Activated CD8-positive, alpha-beta T cell treated with anti-CD3 and anti-CD28 coated beads for 36 hours (primary cell): ENCODE measurements at regions not wholly inside any gene's neighbourhood (a gene's known extent, or its start where the extent isn't known, plus 50 kb on each side); places are given as distances from the start of the nearest gene placed in this dataset.

Experiments used
- ATAC-seq: fragments of 200-7000 bp; cut with Tn5 transposase; one replicate; pipeline ENCODE4 v1.10.0; 2021; ENCODE audit warnings: mild to moderate bottlenecking, moderate library complexity
- CTCF ChIA-PET: fragments of 350-600 bp; sonication (Branson Sonifier 250); formaldehyde crosslinking; loops from one replicate; lab custom pipeline; 2021; ENCODE audit warnings: antibody characterized with exemption; lab: Charles Lee
- POLR2A ChIA-PET: fragments of 350-600 bp; sonication (Branson Sonifier 250); formaldehyde crosslinking; loops from one replicate; lab custom pipeline; 2021; ENCODE audit warnings: antibody characterized with exemption; lab: Charles Lee
- DNase-seq: peaks from one replicate; pipeline ENCODE4 v3.0.0-alpha.2; 2020
- H3K27ac Mint-ChIP-seq: one replicate; pipeline ENCODE4 v1.8.0; 2021; ENCODE audit warnings: mild to moderate bottlenecking, mixed read lengths
- H3K27me3 Mint-ChIP-seq: one replicate; pipeline ENCODE4 v1.8.0; 2021; ENCODE audit warnings: mixed read lengths
- H3K36me3 Mint-ChIP-seq: one replicate; pipeline ENCODE4 v1.8.0; 2021; ENCODE audit warnings: low read depth, mixed read lengths
- H3K4me1 Mint-ChIP-seq: one replicate; pipeline ENCODE4 v1.8.0; 2021; ENCODE audit warnings: low read depth, mixed read lengths
- H3K4me3 Mint-ChIP-seq: one replicate; pipeline ENCODE4 v1.8.0; 2021; ENCODE audit warnings: mild to moderate bottlenecking, moderate library complexity, mixed read lengths
- H3K9me3 Mint-ChIP-seq: one replicate; pipeline ENCODE4 v1.8.0; 2021; ENCODE audit warnings: mixed read lengths
- intact Hi-C: fragments of 100-400 bp; cut with micrococcal nuclease; formaldehyde crosslinking; loops from one replicate; pipeline ENCODE4 v1.10.0; 2022
- TF ChIP-seq, protein P1 (sequence below): fragments of 200-600 bp; IDR thresholded peaks from one replicate; pipeline ENCODE4 v1.8.0; 2022; ENCODE audit warnings: antibody characterized with exemption, mild to moderate bottlenecking

DNA sequence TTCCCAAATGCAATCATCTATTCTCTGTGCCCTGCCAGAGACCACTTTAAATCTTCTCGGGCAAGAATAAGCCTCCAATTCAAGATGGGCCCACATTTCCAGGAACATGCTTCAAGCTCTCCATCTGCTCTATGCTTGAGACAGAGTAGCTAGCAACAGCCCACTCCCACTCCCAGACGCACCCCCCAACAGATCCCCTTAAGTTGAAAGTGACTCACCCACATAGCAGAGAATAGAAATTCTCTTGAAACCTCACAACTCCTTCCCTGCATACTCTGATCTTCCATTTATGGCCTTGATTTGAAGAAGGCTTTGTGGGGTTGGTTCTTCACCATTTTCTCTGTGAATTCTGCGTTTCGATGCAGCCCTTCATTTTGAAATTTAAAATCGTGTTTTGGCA lies 604.0 kb downstream of the INHBA start:
- TF ChIP-seq, protein P1, sequence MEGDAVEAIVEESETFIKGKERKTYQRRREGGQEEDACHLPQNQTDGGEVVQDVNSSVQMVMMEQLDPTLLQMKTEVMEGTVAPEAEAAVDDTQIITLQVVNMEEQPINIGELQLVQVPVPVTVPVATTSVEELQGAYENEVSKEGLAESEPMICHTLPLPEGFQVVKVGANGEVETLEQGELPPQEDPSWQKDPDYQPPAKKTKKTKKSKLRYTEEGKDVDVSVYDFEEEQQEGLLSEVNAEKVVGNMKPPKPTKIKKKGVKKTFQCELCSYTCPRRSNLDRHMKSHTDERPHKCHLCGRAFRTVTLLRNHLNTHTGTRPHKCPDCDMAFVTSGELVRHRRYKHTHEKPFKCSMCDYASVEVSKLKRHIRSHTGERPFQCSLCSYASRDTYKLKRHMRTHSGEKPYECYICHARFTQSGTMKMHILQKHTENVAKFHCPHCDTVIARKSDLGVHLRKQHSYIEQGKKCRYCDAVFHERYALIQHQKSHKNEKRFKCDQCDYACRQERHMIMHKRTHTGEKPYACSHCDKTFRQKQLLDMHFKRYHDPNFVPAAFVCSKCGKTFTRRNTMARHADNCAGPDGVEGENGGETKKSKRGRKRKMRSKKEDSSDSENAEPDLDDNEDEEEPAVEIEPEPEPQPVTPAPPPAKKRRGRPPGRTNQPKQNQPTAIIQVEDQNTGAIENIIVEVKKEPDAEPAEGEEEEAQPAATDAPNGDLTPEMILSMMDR: no peak
- H3K4me3 Mint-ChIP-seq: no peak overlapping the region
- ATAC-seq: no peak
- ChIA-PET CTCF (no interaction called here), POLR2A (no interaction called here)
- H3K4me1 Mint-ChIP-seq: no peaks in the 10 kb centered on the region
- no peak overlapping the region for H3K27ac Mint-ChIP-seq
- peaks cover 4% of the 10 kb centered on the region for H3K9me3 Mint-ChIP-seq
- H3K36me3 Mint-ChIP-seq: no peaks in the 10 kb centered on the region
- intact Hi-C loops: no loop called here
- DNase-seq: no peak
- no peaks in the 10 kb centered on the region for H3K27me3 Mint-ChIP-seq

DNA sequence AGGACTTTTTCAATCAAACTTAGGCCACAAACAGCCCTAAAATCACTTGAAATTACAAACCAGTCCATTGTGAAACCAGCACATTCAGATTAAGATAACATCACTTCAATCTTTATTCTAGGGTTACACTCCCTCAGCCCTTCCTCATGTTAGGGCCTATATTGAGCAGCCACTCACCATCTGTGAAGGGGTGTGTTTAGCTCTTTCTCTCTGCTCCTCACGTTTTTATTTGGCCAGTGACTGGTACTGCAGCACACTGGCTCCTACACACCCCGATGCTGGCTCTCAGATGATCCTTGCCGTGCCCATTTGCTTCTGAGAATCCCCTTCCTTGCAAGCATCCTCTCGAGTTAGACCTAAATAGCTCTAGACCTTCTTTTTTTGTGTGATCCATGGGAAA lies 604.5 kb downstream of the INHBA start:
- Mint-ChIP-seq H3K27me3 (no peaks in the 10 kb centered on the region), H3K36me3 (no peaks in the 10 kb centered on the region), H3K4me3 (no peak overlapping the region), H3K27ac (no peak overlapping the region), H3K9me3 (peaks cover 4% of the 10 kb centered on the region), H3K4me1 (no peaks in the 10 kb centered on the region)
- ChIA-PET CTCF (no interaction called here), POLR2A (no interaction called here)
- TF ChIP-seq, protein P1: no peak
- intact Hi-C loops: no loop called here
- DNase-seq (no peak), ATAC-seq (no peak)

DNA sequence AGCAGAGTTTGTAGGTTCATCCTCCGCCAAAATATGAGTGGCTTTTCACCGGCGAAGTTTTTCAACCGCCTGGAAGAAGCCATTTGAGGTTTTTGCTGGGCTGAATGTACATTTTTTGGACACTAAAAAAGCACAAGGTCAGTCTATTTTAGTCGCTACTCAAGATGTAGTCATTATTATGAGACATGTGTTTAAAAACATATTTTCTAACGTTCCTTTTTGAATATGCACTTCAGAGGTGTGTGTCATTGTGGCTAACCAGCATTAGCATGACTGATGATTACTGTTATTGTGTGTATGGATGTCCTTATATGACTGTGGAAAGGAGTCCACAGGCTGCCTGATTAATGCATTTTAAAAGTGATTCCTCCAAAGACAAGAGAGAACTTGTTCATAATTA lies 605.4 kb downstream of the INHBA start:
- no peak overlapping the region for H3K4me3 Mint-ChIP-seq
- H3K27ac Mint-ChIP-seq: no peak overlapping the region
- no peaks in the 10 kb centered on the region for H3K36me3 Mint-ChIP-seq
- no peaks in the 10 kb centered on the region for H3K4me1 Mint-ChIP-seq
- intact Hi-C loops: no loop called here
- ChIA-PET POLR2A (no interaction called here), CTCF (no interaction called here)
- H3K27me3 Mint-ChIP-seq: no peaks in the 10 kb centered on the region
- ATAC-seq: no peak
- DNase-seq: no peak
- peaks cover 4% of the 10 kb centered on the region for H3K9me3 Mint-ChIP-seq
- TF ChIP-seq, protein P1: no peak

DNA sequence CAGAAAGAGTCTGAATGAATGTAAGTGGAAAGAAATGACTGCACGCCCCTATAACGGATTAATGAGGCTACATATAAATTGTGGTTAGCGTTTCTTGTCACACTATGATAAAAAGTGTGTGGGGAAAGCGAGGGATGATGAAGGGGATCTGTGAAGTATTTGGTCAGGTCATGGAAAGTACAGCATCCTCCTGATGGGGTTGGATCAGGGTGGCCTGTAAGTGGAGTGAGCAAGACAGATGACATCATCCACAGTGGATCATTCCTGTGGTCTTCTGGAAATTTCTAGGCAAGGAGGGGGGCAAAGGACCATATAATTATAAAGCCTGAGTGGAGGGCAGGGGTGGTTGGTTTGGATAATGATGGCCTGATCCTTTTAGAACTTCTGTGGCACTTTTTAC lies 606.0 kb downstream of the INHBA start:
- Mint-ChIP-seq H3K4me3 (no peak overlapping the region), H3K36me3 (no peaks in the 10 kb centered on the region), H3K9me3 (peaks cover 4% of the 10 kb centered on the region), H3K4me1 (no peaks in the 10 kb centered on the region), H3K27ac (no peak overlapping the region), H3K27me3 (no peaks in the 10 kb centered on the region)
- ChIA-PET CTCF (no interaction called here), POLR2A (no interaction called here)
- DNase-seq: no peak
- ATAC-seq: no peak
- intact Hi-C loops: no loop called here
- TF ChIP-seq, protein P1: no peak

DNA sequence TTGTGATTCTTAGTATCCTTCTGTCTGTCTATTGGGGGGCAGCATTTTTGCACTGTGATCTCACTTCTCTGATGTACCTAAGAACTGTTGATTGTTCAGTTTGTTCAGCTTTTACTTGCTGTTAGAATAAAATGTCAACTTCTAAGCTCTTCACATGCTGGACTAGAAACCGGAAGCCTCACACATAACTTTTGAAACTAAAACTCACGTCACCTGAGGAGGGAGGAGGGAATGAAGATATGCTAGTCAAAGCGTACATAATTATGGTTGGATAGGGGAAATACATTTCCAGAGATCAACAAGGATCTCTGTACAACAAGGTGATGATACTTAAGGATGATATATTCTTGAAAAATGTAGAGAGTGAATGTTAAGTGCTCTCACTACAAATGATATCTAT lies 609.7 kb downstream of the INHBA start:
- POLR2A ChIA-PET: no interaction called here
- Mint-ChIP-seq H3K36me3 (no peaks in the 10 kb centered on the region), H3K4me3 (no peak overlapping the region), H3K4me1 (no peaks in the 10 kb centered on the region), H3K27me3 (no peaks in the 10 kb centered on the region), H3K9me3 (no peaks in the 10 kb centered on the region), H3K27ac (no peak overlapping the region)
- intact Hi-C loops: no loop called here
- CTCF ChIA-PET: no interaction called here
- no peak for ATAC-seq
- TF ChIP-seq, protein P1: no peak
- DNase-seq: no peak
